Activated CD4-positive, alpha-beta T cell treated with anti-CD3 and anti-CD28 coated beads, Interleukin-2, amount 50 U/mL, for 16 hours (primary cell): ENCODE measurements at regions not wholly inside any gene's neighbourhood (a gene's known extent, or its start where the extent isn't known, plus 50 kb on each side); places are given as distances from the start of the nearest gene placed in this dataset.

Experiments
- DNase-seq: peaks from one replicate; pipeline ENCODE4 v3.0.0-alpha.2; 2020

- DNase-seq: no peak
Measured at GRCh38 chr4:125979950-125980349, 665.2 kb downstream of the FAT4 start.

GRCh38 chr4:125983168-125983567 lies 668.4 kb downstream of the FAT4 start:
- DNase-seq: no peak

GRCh38 chr4:125985856-125986255 lies 671.1 kb downstream of the FAT4 start:
- no peak for DNase-seq

- DNase-seq: no peak
Measured at GRCh38 chr4:125986307-125986706, 671.6 kb downstream of the FAT4 start.

- no peak for DNase-seq
Measured at GRCh38 chr4:125988464-125988863, 673.7 kb downstream of the FAT4 start.

GRCh38 chr4:125991398-125991797 lies 676.6 kb downstream of the FAT4 start:
- DNase-seq: no peak

GRCh38 chr4:125992891-125993290 lies 678.1 kb downstream of the FAT4 start:
- no peak for DNase-seq

GRCh38 chr4:125994024-125994423 lies 679.3 kb downstream of the FAT4 start:
- no peak for DNase-seq

- DNase-seq: no peak
Measured at GRCh38 chr4:125994430-125994829, 679.7 kb downstream of the FAT4 start.

- no peak for DNase-seq
Measured at GRCh38 chr4:126004941-126005340, 690.2 kb downstream of the FAT4 start.

GRCh38 chr4:126007142-126007541 lies 692.4 kb downstream of the FAT4 start:
- DNase-seq: no peak

- DNase-seq: no peak
Measured at GRCh38 chr4:126012691-126013290, 698.0 kb downstream of the FAT4 start.

- DNase-seq: no peak
Measured at GRCh38 chr4:126018274-126018673, 703.5 kb downstream of the FAT4 start.

GRCh38 chr4:126023896-126024295 lies 709.1 kb downstream of the FAT4 start:
- DNase-seq: no peak

GRCh38 chr4:126027601-126028000 lies 712.8 kb downstream of the FAT4 start:
- no peak for DNase-seq

- no peak for DNase-seq
Measured at GRCh38 chr4:126028876-126029275, 714.1 kb downstream of the FAT4 start.

- DNase-seq: no peak
Measured at GRCh38 chr4:126037231-126037630, 722.5 kb downstream of the FAT4 start.

GRCh38 chr4:126038502-126039144 lies 723.9 kb downstream of the FAT4 start:
- DNase-seq: no peak

GRCh38 chr4:126046081-126046614 lies 731.4 kb downstream of the FAT4 start:
- no peak for DNase-seq

- no peak for DNase-seq
Measured at GRCh38 chr4:126047114-126047513, 732.4 kb downstream of the FAT4 start.

GRCh38 chr4:126051689-126052424 lies 737.1 kb downstream of the FAT4 start:
- DNase-seq: no peak

- DNase-seq: no peak
Measured at GRCh38 chr4:126056116-126056650, 741.4 kb downstream of the FAT4 start.

GRCh38 chr4:126057371-126057770 lies 742.6 kb downstream of the FAT4 start:
- DNase-seq: no peak

- DNase-seq: no peak
Measured at GRCh38 chr4:126058596-126058995, 743.8 kb downstream of the FAT4 start.
